GM21619 (cell line): ENCODE measurements at regions not wholly inside any gene's neighbourhood (a gene's known extent, or its start where the extent isn't known, plus 50 kb on each side); places are given as distances from the start of the nearest gene placed in this dataset.

Source experiments
- ATAC-seq: cut with Tn5 transposase; IDR thresholded peaks from one replicate; pipeline ENCODE4 v1.9.1; 2021; ENCODE audit not compliant: unreplicated experiment

DNA sequence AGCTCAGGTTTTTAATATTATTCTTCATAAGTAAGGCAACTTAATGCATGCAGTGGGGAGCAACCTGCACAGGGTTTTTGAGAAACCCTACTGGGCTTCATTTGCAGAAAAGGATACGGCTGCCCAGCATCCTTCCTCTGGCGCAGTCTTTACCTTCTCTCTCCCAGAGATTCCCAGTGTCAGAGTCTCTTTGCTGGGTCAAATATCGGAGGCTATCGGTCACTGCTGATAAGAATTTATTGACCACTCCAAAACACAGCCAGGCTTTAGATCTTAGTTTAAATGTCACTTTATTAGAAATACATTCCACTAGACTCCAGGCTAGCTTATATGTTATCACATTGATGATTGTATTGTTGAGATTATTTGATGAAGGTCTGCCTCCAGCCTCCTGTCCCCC, 147.2 kb upstream of the CPSF6 start:
- no peak for ATAC-seq

- ATAC-seq: no peak
These were observed 144.7 kb upstream of the CPSF6 start for GRCh38 chr12:69094606-69095216.

GRCh38 chr12:69095765-69096477, 143.4 kb upstream of the CPSF6 start:
- ATAC-seq: no peak

DNA sequence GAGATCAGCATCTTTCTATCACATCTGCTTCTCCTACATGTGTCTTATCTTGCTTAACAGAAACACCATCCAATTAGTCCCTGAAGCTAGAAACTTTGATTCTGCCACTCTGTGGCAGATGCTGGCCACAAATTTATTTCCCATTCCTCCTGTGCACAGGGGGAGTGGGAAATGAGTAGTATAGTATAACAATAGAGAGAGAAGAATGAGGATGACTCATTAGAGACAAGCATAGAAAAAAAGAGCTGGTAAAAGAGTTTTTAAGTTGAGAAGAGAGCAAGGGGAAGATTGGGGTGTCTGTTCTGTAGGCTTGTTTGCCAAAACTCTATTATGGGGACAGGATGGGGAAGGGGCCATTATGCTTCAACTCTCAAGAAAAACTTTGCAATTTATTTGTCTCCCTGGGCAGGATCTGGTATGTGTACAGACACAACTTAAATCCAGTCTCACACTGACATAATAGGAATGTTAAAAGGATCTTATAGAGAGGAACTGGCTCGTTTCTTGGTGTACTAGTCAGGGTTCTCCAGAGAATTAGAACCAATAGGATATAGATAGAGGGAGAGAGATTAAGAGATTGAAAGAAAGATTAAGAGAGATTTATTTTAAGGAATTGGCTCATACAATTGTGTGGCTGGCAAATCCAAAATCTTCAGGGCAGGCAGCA, 142.6 kb upstream of the CPSF6 start:
- no peak for ATAC-seq

DNA sequence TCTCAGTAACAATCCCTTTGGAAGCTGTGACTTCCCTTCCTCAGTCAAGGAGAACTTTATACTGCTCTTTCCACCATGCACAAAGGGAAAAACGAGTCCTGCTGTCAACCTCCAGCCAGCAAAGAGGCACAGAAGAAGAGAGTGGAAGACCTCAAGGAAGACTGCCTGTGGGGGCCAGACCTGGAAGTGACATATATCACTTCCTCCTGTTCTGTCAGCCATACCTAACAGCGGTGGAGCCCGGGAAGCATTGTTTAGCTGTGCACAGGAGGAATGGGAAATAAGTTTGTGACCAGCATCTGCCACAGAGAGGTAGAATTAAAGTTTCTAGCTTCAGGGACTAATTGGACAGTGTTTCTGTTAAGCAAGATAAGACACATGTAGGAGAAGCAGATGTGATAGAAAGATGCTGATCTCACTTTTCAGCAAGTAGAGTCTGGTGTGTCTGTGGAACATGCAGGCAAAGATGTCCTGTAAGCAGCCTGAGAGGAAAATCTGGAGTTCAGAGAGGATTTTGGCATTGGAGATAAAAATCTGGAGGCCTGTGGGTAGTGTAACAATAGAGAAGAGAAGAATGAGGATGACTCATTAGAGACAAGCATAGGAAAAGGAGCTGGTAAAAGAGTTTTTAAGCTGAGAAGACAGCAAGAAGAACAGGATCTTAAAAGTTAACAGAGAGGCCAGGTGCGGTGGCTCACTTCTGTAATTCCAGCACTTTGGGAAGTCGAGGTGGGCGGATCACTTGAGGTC, 141.6 kb upstream of the CPSF6 start:
- ATAC-seq: no peak

GRCh38 chr12:69099201-69099837, 140.1 kb upstream of the CPSF6 start:
- ATAC-seq: no peak

- no peak for ATAC-seq
These were observed 137.9 kb upstream of the CPSF6 start for GRCh38 chr12:69101505-69101904.

GRCh38 chr12:69102856-69103255, 136.5 kb upstream of the CPSF6 start:
- no peak for ATAC-seq

DNA sequence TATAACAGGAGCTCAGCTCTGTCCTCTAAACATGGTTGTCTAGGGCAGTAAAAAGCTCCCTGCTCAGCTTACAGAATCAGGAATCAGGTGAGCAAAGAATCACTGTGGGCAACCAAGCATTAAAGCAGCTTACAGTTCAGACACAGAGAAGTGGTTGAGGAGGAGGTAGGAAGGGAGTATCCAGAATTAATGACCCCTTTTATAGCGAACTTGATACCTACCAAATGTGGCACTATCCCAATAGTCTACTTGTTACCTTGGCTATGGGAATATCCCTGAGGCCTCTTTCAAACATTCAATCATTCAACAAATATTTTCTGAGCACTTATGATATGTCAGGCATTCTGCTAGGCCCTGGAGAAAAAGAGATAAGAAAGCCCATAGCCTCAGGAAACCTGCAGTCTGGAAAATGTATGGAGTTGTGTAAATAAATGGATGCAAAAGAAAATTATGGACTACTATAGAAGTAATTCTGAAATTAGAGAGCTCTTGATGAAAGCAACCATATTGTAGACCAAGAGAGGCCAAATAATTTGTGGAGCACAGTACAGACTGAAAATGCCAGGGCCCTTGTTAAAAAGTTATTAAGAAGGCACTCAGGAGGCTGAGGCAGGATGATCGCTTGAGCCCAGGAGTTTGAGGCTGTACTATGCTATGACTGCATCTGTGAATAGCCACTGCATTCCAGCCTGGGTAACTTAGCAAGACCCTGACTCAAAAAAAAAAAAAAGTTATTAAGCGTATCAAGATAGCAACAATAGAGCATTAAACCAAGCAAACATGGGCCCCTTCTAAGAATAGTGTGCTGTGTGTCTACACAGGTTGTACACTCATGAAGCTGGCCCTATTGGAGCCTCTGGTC, 134.0 kb upstream of the CPSF6 start:
- ATAC-seq: no peak

- ATAC-seq: no peak
These were observed 132.8 kb upstream of the CPSF6 start for GRCh38 chr12:69106482-69107118.

DNA sequence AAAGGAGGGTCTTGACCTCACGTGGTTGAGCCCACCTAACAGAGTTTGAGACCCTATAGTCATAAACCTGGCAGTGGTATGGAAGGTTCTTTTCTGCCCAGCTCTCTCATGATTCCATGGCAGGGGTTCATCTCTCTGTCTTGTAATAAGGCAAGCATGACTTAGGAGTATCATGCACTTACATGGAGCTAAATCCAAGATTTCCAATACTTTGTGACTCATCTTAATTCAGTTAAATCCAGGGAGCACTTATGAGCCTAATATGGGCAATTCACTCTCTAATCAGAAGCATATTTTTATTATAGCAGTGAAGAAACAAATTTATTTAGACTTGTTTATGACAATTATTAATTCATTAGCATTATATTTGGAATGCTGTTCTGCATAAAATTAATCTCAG, 131.8 kb upstream of the CPSF6 start:
- ATAC-seq: no peak

GRCh38 chr12:69108037-69108436, 131.3 kb upstream of the CPSF6 start:
- ATAC-seq: no peak

GRCh38 chr12:69112616-69113015, 126.8 kb upstream of the CPSF6 start:
- ATAC-seq: no peak

DNA sequence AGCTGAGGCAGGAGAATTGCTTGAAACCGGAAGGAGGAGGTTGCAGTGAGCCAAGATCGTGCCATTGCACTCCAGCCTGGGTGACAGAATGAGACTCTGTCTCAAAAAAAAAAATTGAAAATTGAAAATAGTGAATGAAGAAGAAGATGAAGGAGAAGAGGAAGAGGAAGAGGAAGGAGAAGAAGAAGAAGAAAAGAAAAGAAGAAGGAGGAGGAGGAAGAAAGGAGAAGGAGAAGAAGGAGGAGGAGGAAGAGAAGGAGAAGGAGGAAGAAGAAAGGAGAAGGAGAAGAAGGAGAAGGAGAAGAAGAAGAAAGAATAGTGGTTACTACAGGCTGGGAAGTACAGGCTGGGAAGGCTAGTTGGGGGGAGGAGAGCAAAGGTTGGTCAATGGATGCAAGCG, 124.3 kb upstream of the CPSF6 start:
- ATAC-seq: no peak

DNA sequence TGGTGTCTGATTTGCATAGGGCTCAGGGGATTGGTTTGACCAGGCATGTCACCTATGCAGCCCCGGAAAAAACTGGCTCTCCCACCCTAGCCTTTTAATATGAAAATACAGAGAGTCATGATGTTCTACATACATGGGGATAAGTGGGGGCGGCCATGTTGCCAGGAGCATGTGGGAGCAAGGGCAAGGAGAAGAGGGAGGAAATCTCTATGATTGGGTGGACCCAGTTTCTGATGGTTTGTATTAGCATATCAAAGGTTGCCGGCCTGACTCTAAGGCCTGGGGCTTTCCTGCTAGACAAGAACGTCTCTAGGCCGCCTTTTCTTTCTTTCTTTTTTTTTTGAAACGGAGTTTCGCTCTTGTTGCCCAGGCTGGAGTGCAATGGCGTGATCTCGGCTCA, 123.4 kb upstream of the CPSF6 start:
- no peak for ATAC-seq

- no peak for ATAC-seq
These were observed 121.7 kb upstream of the CPSF6 start for GRCh38 chr12:69117566-69118266.

DNA sequence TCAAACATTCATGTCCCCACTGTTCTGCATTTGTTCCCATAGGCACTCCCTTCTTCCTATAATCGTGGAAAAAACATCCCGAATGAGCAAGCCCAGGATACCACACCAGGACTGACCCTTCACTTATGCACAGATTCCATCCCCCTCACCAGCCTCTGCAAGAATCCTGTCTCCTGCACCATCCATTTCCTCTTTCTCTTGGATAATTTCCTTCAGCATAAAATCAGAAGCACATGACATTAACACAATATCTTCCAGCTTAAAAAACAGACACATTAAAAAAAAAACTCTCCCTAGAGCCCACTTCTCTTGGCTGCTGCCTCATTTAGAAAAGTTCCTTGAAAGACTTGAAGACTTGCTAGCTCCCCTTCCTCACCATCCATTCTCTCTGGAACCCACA, 120.9 kb upstream of the CPSF6 start:
- ATAC-seq: no peak

- ATAC-seq: no peak
These were observed 119.6 kb upstream of the CPSF6 start for GRCh38 chr12:69119770-69120169.

- ATAC-seq: no peak
These were observed 119.0 kb upstream of the CPSF6 start for GRCh38 chr12:69120354-69120753.
